GM23338 (cell line): ENCODE measurements at regions not wholly inside any gene's neighbourhood (a gene's known extent, or its start where the extent isn't known, plus 50 kb on each side); places are given as distances from the start of the nearest gene placed in this dataset.

Source experiments
- EZH2 ChIP-seq: fragments of 200-600 bp; sonication (generic); IDR thresholded peaks from one replicate; pipeline ENCODE4 v1.8.0; 2017; ENCODE audit warnings: antibody characterized with exemption, mild to moderate bottlenecking, low read depth; ENCODE audit not compliant: unreplicated experiment
- EZH2phosphoT487 ChIP-seq: fragments of 200-600 bp; sonication (generic); IDR thresholded peaks from one replicate; pipeline ENCODE4 v1.8.1; 2018; ENCODE audit warnings: antibody characterized with exemption; ENCODE audit not compliant: unreplicated experiment
- POLR2AphosphoS5 ChIP-seq: IDR thresholded peaks from 2 replicates; pipeline ENCODE4 v1.6.1; 2016; ENCODE audit warnings: antibody characterized with exemption, low read depth
- TF ChIP-seq, protein P1 (sequence below), 2 experiments: fragments of 200-600 bp in 1 of 2; sonication (generic) in 1 of 2; conservative IDR thresholded peaks; 2 replicates each; pipeline versions ENCODE4 v1.5.1 to v1.6.1; 2016 to 2017; ENCODE audit warnings: antibody characterized with exemption in 2 of 2, low read depth in 2 of 2, mild to moderate bottlenecking in 2 of 2, moderate library complexity in 1 of 2
- TF ChIP-seq, protein P2 (sequence below): IDR thresholded peaks from one replicate; pipeline ENCODE4 v1.6.1; 2018; ENCODE audit warnings: antibody characterized with exemption; ENCODE audit not compliant: unreplicated experiment

DNA sequence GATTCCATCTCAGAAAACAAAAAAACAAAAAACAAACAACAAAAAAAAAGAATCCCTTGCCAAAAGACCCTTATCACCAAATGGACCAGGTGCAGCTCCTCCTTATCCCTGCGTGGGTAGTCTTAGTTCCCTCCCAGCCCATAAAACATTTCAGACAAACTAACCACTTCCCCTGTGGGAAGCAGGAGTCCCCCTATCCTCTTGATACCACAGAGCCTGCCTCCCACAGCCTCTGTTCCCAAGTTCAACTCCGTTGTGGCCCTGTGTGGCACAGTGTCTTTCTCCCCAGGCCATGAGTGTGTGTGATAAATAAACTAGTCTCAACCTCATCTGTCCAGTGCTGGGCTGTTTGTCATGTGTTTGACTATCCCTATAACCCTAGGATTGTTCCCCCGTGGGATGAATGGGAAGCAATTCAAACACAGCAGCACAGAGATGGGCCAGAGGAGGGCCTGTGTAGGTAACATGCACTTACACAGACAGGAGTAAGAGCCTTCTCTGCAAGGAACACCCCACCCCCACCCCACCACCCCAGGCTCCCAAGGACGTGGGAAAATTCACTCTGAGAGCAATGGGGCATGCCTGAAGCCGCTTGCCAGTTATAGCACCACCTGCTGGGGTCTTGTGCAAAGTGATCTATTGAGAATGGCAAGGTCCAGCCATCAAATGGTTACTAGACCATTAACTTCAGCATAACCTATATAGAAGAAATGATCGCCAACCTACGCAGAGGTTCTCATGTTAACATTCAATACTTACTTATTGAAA lies 147.1 kb upstream of the GHITM start:
- TF ChIP-seq, protein P1, sequence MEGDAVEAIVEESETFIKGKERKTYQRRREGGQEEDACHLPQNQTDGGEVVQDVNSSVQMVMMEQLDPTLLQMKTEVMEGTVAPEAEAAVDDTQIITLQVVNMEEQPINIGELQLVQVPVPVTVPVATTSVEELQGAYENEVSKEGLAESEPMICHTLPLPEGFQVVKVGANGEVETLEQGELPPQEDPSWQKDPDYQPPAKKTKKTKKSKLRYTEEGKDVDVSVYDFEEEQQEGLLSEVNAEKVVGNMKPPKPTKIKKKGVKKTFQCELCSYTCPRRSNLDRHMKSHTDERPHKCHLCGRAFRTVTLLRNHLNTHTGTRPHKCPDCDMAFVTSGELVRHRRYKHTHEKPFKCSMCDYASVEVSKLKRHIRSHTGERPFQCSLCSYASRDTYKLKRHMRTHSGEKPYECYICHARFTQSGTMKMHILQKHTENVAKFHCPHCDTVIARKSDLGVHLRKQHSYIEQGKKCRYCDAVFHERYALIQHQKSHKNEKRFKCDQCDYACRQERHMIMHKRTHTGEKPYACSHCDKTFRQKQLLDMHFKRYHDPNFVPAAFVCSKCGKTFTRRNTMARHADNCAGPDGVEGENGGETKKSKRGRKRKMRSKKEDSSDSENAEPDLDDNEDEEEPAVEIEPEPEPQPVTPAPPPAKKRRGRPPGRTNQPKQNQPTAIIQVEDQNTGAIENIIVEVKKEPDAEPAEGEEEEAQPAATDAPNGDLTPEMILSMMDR (conservative IDR thresholded peaks at IDR 0.05; ENCODE audit: low read depth in 2 of 2), result peak; percentile 75 to 76
- TF ChIP-seq, protein P2, sequence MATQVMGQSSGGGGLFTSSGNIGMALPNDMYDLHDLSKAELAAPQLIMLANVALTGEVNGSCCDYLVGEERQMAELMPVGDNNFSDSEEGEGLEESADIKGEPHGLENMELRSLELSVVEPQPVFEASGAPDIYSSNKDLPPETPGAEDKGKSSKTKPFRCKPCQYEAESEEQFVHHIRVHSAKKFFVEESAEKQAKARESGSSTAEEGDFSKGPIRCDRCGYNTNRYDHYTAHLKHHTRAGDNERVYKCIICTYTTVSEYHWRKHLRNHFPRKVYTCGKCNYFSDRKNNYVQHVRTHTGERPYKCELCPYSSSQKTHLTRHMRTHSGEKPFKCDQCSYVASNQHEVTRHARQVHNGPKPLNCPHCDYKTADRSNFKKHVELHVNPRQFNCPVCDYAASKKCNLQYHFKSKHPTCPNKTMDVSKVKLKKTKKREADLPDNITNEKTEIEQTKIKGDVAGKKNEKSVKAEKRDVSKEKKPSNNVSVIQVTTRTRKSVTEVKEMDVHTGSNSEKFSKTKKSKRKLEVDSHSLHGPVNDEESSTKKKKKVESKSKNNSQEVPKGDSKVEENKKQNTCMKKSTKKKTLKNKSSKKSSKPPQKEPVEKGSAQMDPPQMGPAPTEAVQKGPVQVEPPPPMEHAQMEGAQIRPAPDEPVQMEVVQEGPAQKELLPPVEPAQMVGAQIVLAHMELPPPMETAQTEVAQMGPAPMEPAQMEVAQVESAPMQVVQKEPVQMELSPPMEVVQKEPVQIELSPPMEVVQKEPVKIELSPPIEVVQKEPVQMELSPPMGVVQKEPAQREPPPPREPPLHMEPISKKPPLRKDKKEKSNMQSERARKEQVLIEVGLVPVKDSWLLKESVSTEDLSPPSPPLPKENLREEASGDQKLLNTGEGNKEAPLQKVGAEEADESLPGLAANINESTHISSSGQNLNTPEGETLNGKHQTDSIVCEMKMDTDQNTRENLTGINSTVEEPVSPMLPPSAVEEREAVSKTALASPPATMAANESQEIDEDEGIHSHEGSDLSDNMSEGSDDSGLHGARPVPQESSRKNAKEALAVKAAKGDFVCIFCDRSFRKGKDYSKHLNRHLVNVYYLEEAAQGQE, result no peak
- TF ChIP-seq POLR2AphosphoS5, result no peak
- TF ChIP-seq EZH2, result no peak
- TF ChIP-seq EZH2phosphoT487, result no peak
